ENCODE measurements at regions not wholly inside any gene's neighbourhood (a gene's known extent, or its start where the extent isn't known, plus 50 kb on each side); places are given as distances from the start of the nearest gene placed in this dataset.

- H3K9ac ChIP-seq (ENCODE audit: low read depth in 1 of 3, low read length in 3 of 3) = no peak overlapping the region
These were observed 192.0 kb upstream of the LNX1 start for GRCh38 chr4:53783208-53783859.

GRCh38 chr4:53782458-53782845, 191.2 kb upstream of the LNX1 start:
- Histone ChIP-seq H3K4me3 (ENCODE audit: low read length in 3 of 3) (no peak overlapping the region), H3K9me3 (ENCODE audit: control insufficient read depth in 3 of 3, low read length in 3 of 3) (no peaks in the 10 kb centered on the region), H3K4me1 (ENCODE audit: control insufficient read depth in 3 of 3, insufficient read depth in 3 of 3, low read length in 3 of 3) (no peaks in the 10 kb centered on the region), H3K27ac (ENCODE audit: low read depth, low read length) (no peak overlapping the region), H3K9ac (ENCODE audit: low read depth in 1 of 3, low read length in 3 of 3) (no peak overlapping the region), H3K27me3 (ENCODE audit: control insufficient read depth in 3 of 3, insufficient read depth in 3 of 3, low read length in 3 of 3) (no peaks in the 10 kb centered on the region), H3K36me3 (ENCODE audit: control insufficient read depth in 3 of 3, insufficient read depth in 3 of 3, low read length in 3 of 3) (no peaks in the 10 kb centered on the region)

More at GRCh38 chr4:53783208-53783859, 192.0 kb upstream of the LNX1 start:
- Histone ChIP-seq H3K4me1 (ENCODE audit: control insufficient read depth in 3 of 3, insufficient read depth in 3 of 3, low read length in 3 of 3) (no peaks in the 10 kb centered on the region), H3K4me3 (ENCODE audit: low read length in 3 of 3) (no peak overlapping the region), H3K27ac (ENCODE audit: low read depth, low read length) (no peak overlapping the region), H3K9me3 (ENCODE audit: control insufficient read depth in 3 of 3, low read length in 3 of 3) (no peaks in the 10 kb centered on the region), H3K27me3 (ENCODE audit: control insufficient read depth in 3 of 3, insufficient read depth in 3 of 3, low read length in 3 of 3) (no peaks in the 10 kb centered on the region), H3K36me3 (ENCODE audit: control insufficient read depth in 3 of 3, insufficient read depth in 3 of 3, low read length in 3 of 3) (no peaks in the 10 kb centered on the region)

DNA sequence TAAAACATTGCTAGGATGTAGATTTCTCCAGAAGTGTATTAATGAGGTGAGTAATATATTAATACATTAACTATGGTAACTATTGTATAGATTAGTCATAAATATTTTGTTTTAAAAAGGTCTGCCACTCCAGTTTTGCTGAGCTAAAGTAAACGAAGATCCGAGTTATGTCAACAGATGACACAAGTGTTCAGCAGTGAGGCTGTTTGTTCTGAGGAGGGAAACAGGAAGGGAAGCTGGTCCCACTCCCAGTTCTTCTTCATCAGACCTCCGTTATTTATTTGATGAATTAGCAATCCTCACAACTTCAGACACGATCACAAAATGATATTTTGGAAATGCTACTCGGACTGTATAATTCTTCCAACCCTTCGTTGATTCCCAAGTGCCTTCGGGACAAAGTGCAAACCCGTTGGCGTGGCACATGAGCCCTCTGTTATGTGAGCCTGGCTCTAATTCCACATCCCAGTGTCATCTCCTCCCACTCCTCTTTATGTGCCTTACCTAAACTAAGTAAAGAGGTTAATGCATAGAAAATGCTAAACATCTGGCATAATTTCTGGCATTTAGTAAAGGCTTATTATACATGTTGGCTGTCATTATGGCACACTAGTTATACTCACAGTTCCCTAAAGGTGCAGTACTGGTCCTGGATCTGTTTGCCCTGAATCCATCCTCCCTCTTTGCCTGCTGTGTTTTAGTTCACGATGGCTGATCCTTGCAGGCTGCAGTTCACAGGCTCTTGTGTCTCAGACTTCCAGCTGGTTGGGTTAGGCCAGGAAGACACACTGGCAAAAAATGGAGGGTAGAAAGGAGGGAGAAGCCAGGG, 190.6 kb upstream of the LNX1 start:
- H3K4me3 ChIP-seq (ENCODE audit: low read length in 3 of 3) = no peak overlapping the region
- no peak overlapping the region for H3K27ac ChIP-seq (ENCODE audit: low read depth, low read length)
- no peaks in the 10 kb centered on the region for H3K9me3 ChIP-seq (ENCODE audit: control insufficient read depth in 3 of 3, low read length in 3 of 3)
- H3K9ac ChIP-seq (ENCODE audit: low read depth in 1 of 3, low read length in 3 of 3) = no peak overlapping the region
- H3K27me3 ChIP-seq (ENCODE audit: control insufficient read depth in 3 of 3, insufficient read depth in 3 of 3, low read length in 3 of 3) = no peaks in the 10 kb centered on the region
- H3K36me3 ChIP-seq (ENCODE audit: control insufficient read depth in 3 of 3, insufficient read depth in 3 of 3, low read length in 3 of 3) = no peaks in the 10 kb centered on the region
- no peaks in the 10 kb centered on the region for H3K4me1 ChIP-seq (ENCODE audit: control insufficient read depth in 3 of 3, insufficient read depth in 3 of 3, low read length in 3 of 3)

GRCh38 chr4:53780736-53781400, 189.6 kb upstream of the LNX1 start:
- Histone ChIP-seq H3K4me1 (ENCODE audit: control insufficient read depth in 3 of 3, insufficient read depth in 3 of 3, low read length in 3 of 3) (no peaks in the 10 kb centered on the region), H3K36me3 (ENCODE audit: control insufficient read depth in 3 of 3, insufficient read depth in 3 of 3, low read length in 3 of 3) (no peaks in the 10 kb centered on the region), H3K27me3 (ENCODE audit: control insufficient read depth in 3 of 3, insufficient read depth in 3 of 3, low read length in 3 of 3) (no peaks in the 10 kb centered on the region), H3K4me3 (ENCODE audit: low read length in 3 of 3) (no peak overlapping the region), H3K9me3 (ENCODE audit: control insufficient read depth in 3 of 3, low read length in 3 of 3) (no peaks in the 10 kb centered on the region), H3K9ac (ENCODE audit: low read depth in 1 of 3, low read length in 3 of 3) (no peak overlapping the region), H3K27ac (ENCODE audit: low read depth, low read length) (no peak overlapping the region)

DNA sequence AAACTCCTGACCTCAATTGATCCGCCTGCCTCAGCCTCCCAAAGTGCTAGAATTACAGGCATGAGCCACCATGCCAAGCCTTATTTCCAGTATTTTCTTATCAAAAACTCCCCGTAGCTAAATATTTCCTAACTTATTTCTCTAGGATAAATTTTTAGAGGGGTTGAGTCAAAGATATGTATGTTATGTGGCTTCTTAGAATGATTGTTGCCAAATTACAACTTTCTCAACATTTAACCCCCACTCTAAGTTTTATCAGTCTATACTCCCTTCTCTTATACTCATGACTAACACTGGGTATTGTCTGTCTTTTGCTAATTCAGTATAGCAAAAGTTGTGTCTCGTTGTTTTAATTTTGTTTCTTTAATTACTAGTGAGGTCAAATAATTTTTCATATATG, 187.7 kb upstream of the LNX1 start:
- no peak overlapping the region for H3K9ac ChIP-seq (ENCODE audit: low read depth in 1 of 3, low read length in 3 of 3)
- no peaks in the 10 kb centered on the region for H3K9me3 ChIP-seq (ENCODE audit: control insufficient read depth in 3 of 3, low read length in 3 of 3)
- no peak overlapping the region for H3K27ac ChIP-seq (ENCODE audit: low read depth, low read length)
- H3K4me1 ChIP-seq (ENCODE audit: control insufficient read depth in 3 of 3, insufficient read depth in 3 of 3, low read length in 3 of 3) = no peaks in the 10 kb centered on the region
- H3K4me3 ChIP-seq (ENCODE audit: low read length in 3 of 3) = no peak overlapping the region
- H3K36me3 ChIP-seq (ENCODE audit: control insufficient read depth in 3 of 3, insufficient read depth in 3 of 3, low read length in 3 of 3) = no peaks in the 10 kb centered on the region
- no peaks in the 10 kb centered on the region for H3K27me3 ChIP-seq (ENCODE audit: control insufficient read depth in 3 of 3, insufficient read depth in 3 of 3, low read length in 3 of 3)

DNA sequence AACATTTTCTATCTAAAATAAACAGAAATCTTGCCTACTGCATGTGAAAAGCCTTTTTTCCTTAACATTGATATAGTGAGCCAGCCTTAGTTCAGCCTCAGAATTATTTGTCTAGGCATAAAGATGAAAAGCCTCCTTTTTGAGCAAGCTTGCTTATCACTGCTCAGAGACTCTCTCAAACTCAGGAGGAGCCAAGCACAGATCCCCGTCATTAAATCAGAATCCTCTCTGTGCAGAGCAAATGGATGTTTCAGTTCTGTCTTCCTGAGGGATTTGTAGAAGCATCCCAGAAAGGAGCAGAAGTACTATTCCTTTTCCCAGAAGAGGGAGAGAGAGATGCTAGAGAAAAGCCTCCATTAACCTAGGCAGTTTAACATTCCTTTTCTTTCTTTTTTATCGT, 186.9 kb upstream of the LNX1 start:
- no peaks in the 10 kb centered on the region for H3K27me3 ChIP-seq (ENCODE audit: control insufficient read depth in 3 of 3, insufficient read depth in 3 of 3, low read length in 3 of 3)
- H3K4me3 ChIP-seq (ENCODE audit: low read length in 3 of 3) = no peak overlapping the region
- no peak overlapping the region for H3K27ac ChIP-seq (ENCODE audit: low read depth, low read length)
- H3K36me3 ChIP-seq (ENCODE audit: control insufficient read depth in 3 of 3, insufficient read depth in 3 of 3, low read length in 3 of 3) = no peaks in the 10 kb centered on the region
- no peak overlapping the region for H3K9ac ChIP-seq (ENCODE audit: low read depth in 1 of 3, low read length in 3 of 3)
- no peaks in the 10 kb centered on the region for H3K4me1 ChIP-seq (ENCODE audit: control insufficient read depth in 3 of 3, insufficient read depth in 3 of 3, low read length in 3 of 3)
- H3K9me3 ChIP-seq (ENCODE audit: control insufficient read depth in 3 of 3, low read length in 3 of 3) = no peaks in the 10 kb centered on the region

DNA sequence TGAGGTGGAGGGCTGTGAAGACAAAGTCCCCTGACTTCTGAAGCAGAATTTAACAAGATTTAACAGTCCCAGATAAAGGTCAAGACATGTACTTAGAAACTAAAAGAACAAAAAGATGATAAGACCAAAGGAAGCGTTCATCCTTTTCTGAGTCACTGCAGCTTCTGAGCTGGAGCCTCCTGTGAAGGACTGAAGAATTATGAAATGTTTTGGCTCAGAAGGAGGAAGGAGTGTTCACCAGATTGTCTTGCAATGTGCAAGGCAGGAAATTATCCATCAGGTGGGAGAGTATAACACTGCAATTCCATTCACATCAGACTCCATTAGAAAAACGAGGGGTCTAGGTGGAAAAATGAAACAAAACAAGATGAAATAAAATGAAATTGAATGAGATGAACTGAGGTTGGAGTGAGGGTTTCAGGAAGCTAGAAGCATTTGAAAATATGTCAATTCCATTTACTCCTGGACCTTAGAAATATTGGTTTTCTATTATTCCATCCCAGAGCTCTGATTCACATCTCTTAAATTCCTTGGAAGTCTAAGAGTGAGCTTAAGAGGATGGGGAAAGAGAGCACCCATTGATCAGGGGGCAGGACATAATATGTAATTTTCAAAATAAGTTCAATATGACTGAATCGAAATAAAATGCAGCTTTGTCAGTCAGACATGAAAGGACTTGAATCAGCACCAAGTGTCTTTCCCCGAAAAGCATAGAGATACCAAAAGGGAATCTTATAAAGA, 186.1 kb upstream of the LNX1 start:
- no peak overlapping the region for H3K9ac ChIP-seq (ENCODE audit: low read depth in 1 of 3, low read length in 3 of 3)
- H3K27ac ChIP-seq (ENCODE audit: low read depth, low read length) = no peak overlapping the region
- no peaks in the 10 kb centered on the region for H3K4me1 ChIP-seq (ENCODE audit: control insufficient read depth in 3 of 3, insufficient read depth in 3 of 3, low read length in 3 of 3)
- no peak overlapping the region for H3K4me3 ChIP-seq (ENCODE audit: low read length in 3 of 3)
- no peaks in the 10 kb centered on the region for H3K36me3 ChIP-seq (ENCODE audit: control insufficient read depth in 3 of 3, insufficient read depth in 3 of 3, low read length in 3 of 3)
- no peaks in the 10 kb centered on the region for H3K27me3 ChIP-seq (ENCODE audit: control insufficient read depth in 3 of 3, insufficient read depth in 3 of 3, low read length in 3 of 3)
- H3K9me3 ChIP-seq (ENCODE audit: control insufficient read depth in 3 of 3, low read length in 3 of 3) = no peaks in the 10 kb centered on the region

DNA sequence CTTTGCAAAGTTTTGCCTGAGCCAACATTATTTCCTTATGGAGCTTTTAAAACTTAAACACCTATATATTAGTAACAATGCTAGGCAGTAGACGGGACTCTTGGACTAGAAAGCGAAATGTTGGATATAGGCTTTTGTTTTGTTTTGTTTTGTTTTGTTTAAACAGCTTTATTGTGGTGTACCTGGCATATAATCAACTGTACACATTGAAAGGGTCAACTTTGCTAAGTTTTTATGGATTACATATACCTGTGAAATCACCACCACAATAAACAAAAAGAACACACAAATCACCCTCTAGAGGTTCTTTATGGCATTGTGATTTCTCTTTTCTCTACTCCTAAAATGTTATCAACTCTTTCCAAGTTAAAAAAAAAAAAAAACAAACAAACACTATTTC, 184.9 kb upstream of the LNX1 start:
- no peaks in the 10 kb centered on the region for H3K9me3 ChIP-seq (ENCODE audit: control insufficient read depth in 3 of 3, low read length in 3 of 3)
- no peak overlapping the region for H3K4me3 ChIP-seq (ENCODE audit: low read length in 3 of 3)
- no peak overlapping the region for H3K27ac ChIP-seq (ENCODE audit: low read depth, low read length)
- H3K27me3 ChIP-seq (ENCODE audit: control insufficient read depth in 3 of 3, insufficient read depth in 3 of 3, low read length in 3 of 3) = no peaks in the 10 kb centered on the region
- H3K36me3 ChIP-seq (ENCODE audit: control insufficient read depth in 3 of 3, insufficient read depth in 3 of 3, low read length in 3 of 3) = no peaks in the 10 kb centered on the region
- no peaks in the 10 kb centered on the region for H3K4me1 ChIP-seq (ENCODE audit: control insufficient read depth in 3 of 3, insufficient read depth in 3 of 3, low read length in 3 of 3)
- H3K9ac ChIP-seq (ENCODE audit: low read depth in 1 of 3, low read length in 3 of 3) = no peak overlapping the region

- Histone ChIP-seq H3K27me3 (ENCODE audit: control insufficient read depth in 3 of 3, insufficient read depth in 3 of 3, low read length in 3 of 3) (no peaks in the 10 kb centered on the region), H3K27ac (ENCODE audit: low read depth, low read length) (no peak overlapping the region), H3K4me3 (ENCODE audit: low read length in 3 of 3) (no peak overlapping the region), H3K9me3 (ENCODE audit: control insufficient read depth in 3 of 3, low read length in 3 of 3) (no peaks in the 10 kb centered on the region), H3K9ac (ENCODE audit: low read depth in 1 of 3, low read length in 3 of 3) (no peak overlapping the region), H3K4me1 (ENCODE audit: control insufficient read depth in 3 of 3, insufficient read depth in 3 of 3, low read length in 3 of 3) (no peaks in the 10 kb centered on the region), H3K36me3 (ENCODE audit: control insufficient read depth in 3 of 3, insufficient read depth in 3 of 3, low read length in 3 of 3) (no peaks in the 10 kb centered on the region)
These were observed 184.1 kb upstream of the LNX1 start for GRCh38 chr4:53775381-53775780.

Measured in skeletal muscle tissue (tissue), 3 donors.